ENCODE measurements at regions not wholly inside any gene's neighbourhood (a gene's known extent, or its start where the extent isn't known, plus 50 kb on each side); places are given as distances from the start of the nearest gene placed in this dataset.
A peak's percentile ranks its signal among the peaks of the same experiment; 100 is the strongest.
"Not testable (repeated sequence)": the region's sequence is repeated elsewhere in the genome, so short reads cannot be mapped to it uniquely, and the experiment has no call there.

DNA sequence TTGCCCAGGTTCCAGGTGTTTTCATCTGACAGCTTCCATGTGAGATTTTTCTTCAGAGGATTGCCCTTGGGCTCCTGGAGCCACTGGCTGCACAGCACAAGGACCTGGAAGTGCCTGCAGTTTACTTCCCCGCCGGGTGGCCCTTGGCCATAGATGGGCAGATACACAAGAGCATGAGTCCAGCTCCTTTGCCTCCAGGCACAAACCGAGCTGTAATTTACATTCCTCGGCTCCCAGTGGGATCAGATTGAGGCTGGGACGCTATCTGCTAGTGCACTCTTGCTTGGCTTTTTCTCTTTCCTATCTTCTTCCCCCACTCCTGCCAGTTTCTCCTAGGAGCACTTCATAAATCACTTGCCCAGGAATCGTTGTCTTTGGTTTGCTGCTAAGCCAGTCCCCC, 85.4 kb upstream of the RALY start:
- DNase-seq, result no peak

DNA sequence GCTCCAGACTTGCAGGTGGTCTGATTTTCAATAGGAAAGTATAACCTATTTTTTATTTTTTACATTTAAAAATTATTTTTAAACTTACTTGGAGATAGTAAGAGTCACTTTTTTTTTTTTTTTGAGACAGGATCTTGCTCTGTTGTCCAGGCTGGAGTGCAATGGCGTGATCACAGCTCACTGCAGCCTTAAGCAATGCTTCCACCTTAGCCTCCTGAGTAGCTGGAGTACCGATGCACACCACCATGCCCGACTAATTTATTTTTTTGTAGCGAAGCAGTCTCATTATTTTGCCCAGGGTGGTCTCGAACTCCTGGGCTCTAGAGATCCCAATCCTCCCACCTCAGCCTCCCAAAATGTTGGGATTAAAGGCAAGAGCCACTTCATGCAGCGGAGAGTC, 84.8 kb upstream of the RALY start:
- DNase-seq, result no peak

- DNase-seq, result peak; percentile 9
Observed at GRCh38 chr20:33909331-33909921, 84.3 kb upstream of the RALY start.

DNA sequence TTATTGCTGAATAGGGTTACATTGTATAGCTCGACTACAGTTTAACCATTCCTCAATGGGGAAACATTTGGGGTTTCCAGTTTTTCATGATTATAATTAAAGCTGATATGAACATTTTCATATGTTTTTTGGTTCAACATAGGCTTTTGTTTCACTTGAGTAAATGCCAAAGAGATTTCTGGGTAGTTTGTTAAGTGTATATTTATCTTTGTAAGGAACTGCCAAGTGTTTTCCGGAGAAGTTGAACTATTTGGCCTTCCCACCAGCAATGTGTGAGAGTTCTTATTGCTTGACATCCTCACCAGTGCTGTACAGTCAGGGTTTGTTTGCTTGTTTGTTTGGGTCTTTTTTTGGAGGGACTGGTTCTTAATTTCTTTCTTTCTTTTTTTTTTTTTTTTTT, 83.7 kb upstream of the RALY start:
- no peak for DNase-seq

DNA sequence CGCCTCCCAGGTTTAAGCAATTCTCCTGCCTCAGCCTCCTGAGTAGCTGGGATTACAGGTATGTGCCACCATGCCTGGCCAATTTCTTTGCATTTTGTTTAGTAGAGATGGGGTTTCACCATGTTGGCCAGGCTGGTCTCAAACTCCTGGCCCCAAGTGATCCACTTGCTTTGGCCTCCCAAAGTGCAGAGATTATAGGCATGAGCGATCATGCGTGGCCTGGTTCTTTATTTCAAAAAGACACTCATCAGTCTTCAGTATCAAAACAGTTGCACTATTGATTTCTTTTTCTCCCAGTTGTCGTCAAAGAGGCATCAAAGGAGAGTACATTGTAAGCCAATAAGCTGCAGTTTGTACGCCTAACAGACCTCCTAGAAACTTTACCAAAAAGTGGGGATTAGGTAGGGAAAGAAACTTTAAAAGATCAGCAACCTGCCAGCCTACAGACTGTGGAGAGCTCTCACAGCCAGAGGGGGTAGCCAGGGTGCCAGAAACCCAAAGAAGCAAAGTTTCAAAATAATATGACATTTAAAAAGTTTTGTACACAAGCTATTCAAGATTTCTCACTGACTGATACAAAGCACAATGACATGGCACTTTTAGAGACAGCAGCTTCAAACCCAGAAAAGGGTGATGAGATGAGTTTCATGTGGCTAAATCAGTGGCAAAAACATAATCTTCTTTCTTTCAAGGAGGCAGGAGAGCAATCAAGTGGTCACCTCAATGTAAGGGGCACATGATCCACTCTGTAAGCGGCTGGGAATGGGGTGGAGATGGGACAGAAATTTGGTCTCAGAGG, 83.0 kb upstream of the RALY start:
- DNase-seq, result peak; percentile 2

GRCh38 chr20:33914919-33915318, 78.8 kb upstream of the RALY start:
- DNase-seq, result no peak

- DNase-seq, result peak; percentile 6
Observed at GRCh38 chr20:33915726-33916331, 77.9 kb upstream of the RALY start.

- DNase-seq, result no peak
Observed at GRCh38 chr20:33916768-33917167, 76.9 kb upstream of the RALY start.

- DNase-seq, result no peak
Observed at GRCh38 chr20:33917831-33918525, 75.7 kb upstream of the RALY start.

DNA sequence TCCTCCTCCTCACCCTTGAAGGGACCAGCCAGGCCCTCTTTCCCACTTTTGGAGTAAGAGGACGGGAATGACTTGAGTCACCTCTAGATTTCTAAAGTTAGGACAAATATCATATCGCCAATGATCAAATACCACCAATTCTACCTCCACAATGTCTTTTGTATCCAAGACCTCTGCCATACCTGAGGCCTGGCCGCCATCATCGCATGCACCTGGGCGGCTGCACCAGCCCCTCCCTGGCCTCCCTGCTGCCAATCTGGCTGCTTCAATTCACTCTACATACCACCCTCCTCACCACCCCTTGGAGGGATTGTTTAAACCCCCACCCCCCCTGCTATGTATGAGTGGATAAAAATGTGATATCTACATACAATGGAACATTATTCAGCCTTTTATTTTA, 75.0 kb upstream of the RALY start:
- no peak for DNase-seq

DNA sequence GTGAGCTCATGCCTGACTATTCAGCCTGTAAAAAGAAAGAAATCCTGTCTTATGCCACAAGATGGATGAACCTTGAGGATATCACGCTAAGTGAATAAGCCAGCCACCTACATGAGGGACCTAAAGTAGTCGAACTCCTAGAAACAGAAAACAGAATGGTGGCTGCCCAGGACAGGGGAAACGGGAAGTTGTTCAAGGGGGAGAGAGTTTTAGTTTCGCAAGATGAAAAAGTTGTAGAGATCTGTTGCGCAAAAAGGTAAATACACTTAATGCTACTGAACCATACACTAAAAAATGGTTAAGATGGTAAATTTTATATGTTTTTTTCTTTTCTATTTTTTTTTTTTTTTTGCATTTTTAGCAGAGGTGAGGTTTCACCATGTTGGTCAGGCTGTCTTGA, 74.1 kb upstream of the RALY start:
- DNase-seq, result no peak

DNA sequence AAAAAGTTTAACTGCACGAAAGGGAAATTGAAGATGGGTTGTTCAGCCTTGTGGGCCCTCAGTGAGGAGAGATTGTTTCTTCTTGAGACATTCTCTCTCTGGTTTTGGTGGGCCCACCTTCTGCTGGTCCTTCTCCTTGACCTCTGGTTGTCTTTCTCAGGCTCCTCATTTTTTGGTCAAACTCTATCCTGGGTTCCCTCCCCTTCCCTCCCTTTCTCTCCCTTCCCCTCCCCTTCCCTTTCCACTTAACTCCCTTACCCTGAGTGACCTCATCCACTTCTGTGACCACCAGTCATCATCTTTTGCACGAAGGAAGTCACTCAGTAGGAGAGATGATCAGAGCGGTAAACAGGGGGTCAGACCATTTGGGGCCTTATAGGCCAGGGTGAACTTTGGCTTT, 71.5 kb upstream of the RALY start:
- DNase-seq, result no peak

GRCh38 chr20:33923740-33924139, 70.0 kb upstream of the RALY start:
- DNase-seq, result no peak

DNA sequence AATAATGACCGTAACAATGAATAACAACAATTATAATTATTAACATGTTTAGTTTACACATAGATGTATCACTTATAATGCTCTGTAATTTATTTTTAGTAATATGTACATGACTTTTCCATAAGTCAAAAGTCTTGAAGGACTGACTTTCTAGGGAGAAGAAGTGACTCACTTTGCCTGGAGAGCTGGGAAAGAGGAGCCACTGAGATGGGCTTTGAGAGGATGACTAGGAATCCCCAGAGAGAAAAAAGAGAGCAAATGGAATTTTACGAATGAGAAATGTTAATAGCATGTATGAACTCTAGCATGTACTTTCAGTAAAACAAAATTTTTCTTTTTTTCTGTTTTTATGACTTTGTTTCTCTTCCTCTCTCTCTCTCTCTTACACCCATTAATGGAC, 67.8 kb upstream of the RALY start:
- DNase-seq, result no peak

GRCh38 chr20:33926425-33926824, 67.3 kb upstream of the RALY start:
- no peak for DNase-seq

DNA sequence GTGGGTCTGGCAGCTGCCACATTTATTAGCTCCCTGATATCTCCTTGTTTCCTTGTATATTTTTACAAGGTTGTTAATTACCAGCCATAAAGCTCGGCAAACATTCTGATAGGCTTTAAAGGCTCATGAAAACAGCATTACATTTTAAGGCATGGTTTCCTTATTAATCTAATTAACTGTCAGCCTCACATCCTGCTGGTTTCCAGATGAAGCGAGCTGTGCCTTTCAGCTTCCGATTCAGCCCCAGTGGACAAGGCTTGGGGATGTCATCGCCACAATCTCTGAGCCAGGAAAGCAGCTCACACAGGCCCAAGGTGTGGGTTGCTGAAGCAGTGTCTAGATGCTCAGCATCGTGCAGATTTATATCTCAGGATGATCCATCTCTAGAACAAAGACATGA, 66.0 kb upstream of the RALY start:
- DNase-seq, result peak; percentile 6

DNA sequence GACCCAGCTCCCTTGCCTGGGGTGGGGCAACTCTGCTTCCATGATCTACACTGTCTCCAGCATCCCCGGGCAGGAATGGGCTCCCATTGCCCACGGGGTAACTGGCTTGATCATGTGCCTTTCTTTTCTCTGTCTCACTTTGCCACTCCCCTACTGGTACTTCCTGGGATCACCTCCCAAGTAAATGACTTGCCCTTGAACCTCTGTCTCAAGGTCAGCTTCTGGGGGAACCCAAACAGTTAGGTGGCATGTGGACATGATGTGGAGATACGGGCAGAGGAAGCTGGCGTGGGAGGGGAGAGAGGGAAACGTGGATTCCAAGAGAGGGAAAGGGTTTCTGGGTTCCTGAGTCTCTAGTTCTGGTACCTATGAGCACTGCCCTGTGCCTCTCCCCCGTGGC, 63.8 kb upstream of the RALY start:
- DNase-seq, result no peak

GRCh38 chr20:33933469-33933909, 60.2 kb upstream of the RALY start:
- peak; percentile 48 for DNase-seq

DNA sequence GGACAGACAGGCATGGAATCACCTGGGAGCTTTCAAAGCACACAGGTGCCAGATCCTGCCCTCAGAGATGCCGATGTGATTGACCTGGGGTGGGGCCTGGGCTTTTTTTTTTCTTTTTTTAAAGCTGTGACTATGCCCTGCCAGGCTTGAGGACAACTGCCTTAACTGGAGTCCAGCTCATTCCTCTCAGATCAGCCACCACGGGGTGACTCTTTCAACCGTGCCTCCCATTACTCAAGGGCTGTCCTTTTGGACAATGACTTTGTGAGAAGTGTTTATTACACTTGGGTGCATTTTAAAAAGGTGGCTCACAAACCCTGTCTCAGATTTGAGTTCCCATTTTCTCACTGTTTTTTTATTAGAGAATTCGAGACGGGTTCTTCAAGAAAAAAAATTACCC, 57.1 kb upstream of the RALY start:
- DNase-seq, result no peak

- not testable (repeated sequence) for DNase-seq
Observed at GRCh38 chr20:33939031-33939430, 54.7 kb upstream of the RALY start.

- DNase-seq, result no peak
Observed at GRCh38 chr20:33940666-33941065, 53.0 kb upstream of the RALY start.
